ENCODE measurements at regions not wholly inside any gene's neighbourhood (a gene's known extent, or its start where the extent isn't known, plus 50 kb on each side); places are given as distances from the start of the nearest gene placed in this dataset.
"Not testable (repeated sequence)": the region's sequence is repeated elsewhere in the genome, so short reads cannot be mapped to it uniquely, and the experiment has no call there.

DNA sequence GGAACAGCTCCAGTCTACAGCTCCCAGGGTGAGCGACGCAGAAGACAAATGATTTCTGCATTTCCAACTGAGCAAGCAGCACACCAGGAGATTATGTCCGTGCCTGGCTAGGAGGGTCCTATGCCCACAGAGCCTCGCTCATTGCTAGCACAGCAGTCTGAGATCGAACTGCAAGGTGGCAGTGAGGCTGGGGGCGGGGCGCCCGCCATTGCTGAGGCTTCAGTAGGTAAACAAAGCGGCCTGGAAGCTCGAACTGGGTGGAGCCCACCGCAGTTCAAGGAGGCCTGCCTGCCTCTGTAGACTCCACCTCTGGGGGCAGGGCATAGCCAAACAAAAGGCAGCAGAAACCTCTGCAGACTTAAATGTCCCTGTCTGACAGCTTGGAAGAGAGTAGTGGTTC is 198.0 kb upstream of the DIAPH2 start:
- TF ChIP-seq CTCF (CRISPR knock-in tag; IDR thresholded peaks at IDR 0.05); HDAC2 (CRISPR knock-in tag; IDR thresholded peaks at IDR 0.05); ZNF251 (CRISPR knock-in tag; IDR thresholded peaks at IDR 0.05); ZSCAN29 (CRISPR knock-in tag; conservative IDR thresholded peaks at IDR 0.05); FOXK1 (CRISPR knock-in tag; IDR thresholded peaks at IDR 0.05; ENCODE audit: borderline replicate concordance, low read depth); POLR2A (IDR thresholded peaks at IDR 0.05; ENCODE audit: insufficient read depth in 1 of 2, low read depth in 2 of 2, low read length in 2 of 2): not testable (repeated sequence)
- TF ChIP-seq, protein P1, sequence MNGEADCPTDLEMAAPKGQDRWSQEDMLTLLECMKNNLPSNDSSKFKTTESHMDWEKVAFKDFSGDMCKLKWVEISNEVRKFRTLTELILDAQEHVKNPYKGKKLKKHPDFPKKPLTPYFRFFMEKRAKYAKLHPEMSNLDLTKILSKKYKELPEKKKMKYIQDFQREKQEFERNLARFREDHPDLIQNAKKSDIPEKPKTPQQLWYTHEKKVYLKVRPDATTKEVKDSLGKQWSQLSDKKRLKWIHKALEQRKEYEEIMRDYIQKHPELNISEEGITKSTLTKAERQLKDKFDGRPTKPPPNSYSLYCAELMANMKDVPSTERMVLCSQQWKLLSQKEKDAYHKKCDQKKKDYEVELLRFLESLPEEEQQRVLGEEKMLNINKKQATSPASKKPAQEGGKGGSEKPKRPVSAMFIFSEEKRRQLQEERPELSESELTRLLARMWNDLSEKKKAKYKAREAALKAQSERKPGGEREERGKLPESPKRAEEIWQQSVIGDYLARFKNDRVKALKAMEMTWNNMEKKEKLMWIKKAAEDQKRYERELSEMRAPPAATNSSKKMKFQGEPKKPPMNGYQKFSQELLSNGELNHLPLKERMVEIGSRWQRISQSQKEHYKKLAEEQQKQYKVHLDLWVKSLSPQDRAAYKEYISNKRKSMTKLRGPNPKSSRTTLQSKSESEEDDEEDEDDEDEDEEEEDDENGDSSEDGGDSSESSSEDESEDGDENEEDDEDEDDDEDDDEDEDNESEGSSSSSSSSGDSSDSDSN (CRISPR knock-in tag; IDR thresholded peaks at IDR 0.05): not testable (repeated sequence)
